Astrocyte of the cerebellum (primary cell): ENCODE measurements at regions not wholly inside any gene's neighbourhood (a gene's known extent, or its start where the extent isn't known, plus 50 kb on each side); places are given as distances from the start of the nearest gene placed in this dataset.

ENCODE experiments used
- DNase-seq: peaks from one replicate; pipeline ENCODE4 v3.0.0-alpha.2; 2011; ENCODE audit warnings: low read depth
- H3K4me3 ChIP-seq: 2 replicates; pipeline ENCODE4 v1.5.1; 2011; ENCODE audit warnings: mild to moderate bottlenecking, low read depth, low read length, moderate library complexity
- in situ Hi-C: cut with HindIII; loops from 2 replicates; pipeline ENCODE4 v1.10.0; 2017; ENCODE audit warnings: low sequenced_read_pairs
- TF ChIP-seq, protein P1 (sequence below): IDR thresholded peaks from 2 replicates; pipeline ENCODE4 v1.5.1; 2012; ENCODE audit warnings: low read length, low read depth, moderate library complexity, mild to moderate bottlenecking; ENCODE audit errors: missing control alignments

DNA sequence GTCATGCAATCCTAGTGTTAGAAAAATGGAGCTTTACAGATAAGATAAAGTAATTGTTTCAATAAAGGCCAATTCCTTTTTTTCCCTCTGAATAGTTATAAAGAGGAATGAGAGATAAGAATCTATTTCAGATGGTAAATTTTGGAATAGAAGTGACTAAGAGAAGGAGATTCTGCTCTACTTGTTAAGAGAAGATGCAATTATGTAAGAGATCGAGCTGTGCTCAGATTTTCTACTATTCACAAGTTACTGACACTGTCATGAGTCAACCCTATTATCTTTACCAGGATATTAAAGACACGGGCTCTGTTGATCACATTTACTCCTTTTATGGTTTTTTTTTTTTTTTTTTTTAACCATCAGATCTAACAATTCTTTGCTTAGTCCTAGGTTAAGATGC lies 511.3 kb downstream of the ARL4A start:
- in situ Hi-C loops = no loop called here
- TF ChIP-seq, protein P1, sequence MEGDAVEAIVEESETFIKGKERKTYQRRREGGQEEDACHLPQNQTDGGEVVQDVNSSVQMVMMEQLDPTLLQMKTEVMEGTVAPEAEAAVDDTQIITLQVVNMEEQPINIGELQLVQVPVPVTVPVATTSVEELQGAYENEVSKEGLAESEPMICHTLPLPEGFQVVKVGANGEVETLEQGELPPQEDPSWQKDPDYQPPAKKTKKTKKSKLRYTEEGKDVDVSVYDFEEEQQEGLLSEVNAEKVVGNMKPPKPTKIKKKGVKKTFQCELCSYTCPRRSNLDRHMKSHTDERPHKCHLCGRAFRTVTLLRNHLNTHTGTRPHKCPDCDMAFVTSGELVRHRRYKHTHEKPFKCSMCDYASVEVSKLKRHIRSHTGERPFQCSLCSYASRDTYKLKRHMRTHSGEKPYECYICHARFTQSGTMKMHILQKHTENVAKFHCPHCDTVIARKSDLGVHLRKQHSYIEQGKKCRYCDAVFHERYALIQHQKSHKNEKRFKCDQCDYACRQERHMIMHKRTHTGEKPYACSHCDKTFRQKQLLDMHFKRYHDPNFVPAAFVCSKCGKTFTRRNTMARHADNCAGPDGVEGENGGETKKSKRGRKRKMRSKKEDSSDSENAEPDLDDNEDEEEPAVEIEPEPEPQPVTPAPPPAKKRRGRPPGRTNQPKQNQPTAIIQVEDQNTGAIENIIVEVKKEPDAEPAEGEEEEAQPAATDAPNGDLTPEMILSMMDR = no peak
- no peak for DNase-seq
- H3K4me3 ChIP-seq = no peak overlapping the region

DNA sequence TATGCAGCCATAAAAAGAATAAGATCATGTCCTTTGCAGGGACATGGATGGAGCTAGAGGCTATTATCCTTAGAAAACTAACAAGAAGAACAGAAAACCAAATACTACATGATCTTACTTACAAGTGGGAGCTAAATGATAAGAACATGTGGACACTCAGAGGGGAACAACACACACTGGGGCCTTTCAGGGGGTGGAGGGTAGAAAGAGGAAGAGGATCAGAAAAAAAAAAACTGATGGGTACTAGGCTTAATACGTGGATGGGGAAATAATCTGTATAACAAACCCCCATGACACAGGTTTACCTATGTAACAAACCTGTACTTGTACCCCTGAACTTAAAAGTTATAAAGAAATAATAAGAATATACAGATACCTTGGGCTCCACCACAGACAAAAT lies 514.2 kb downstream of the ARL4A start:
- H3K4me3 ChIP-seq = no peak overlapping the region
- in situ Hi-C loops = no loop called here
- no peak for DNase-seq
- TF ChIP-seq, protein P1 = no peak

DNA sequence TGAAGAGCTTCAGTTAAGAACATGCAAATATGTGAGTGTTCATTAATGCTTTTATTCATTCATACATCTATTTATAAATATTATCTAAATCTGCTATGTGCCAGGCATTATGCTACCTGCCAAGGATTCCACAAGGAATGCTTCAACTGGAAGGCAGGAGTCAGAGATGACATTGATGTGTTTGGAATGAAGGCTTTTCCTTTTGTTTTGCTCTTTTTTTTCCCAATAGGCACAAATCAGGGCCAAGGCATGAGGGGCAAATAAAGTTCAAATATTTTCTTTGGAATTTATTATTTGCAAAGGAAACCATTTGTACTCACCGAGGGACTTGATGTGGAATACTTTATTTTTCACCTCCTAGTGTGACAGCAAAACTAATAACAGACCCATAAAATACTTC lies 530.3 kb downstream of the ARL4A start:
- in situ Hi-C loops = no loop called here
- peak; percentile 6 for DNase-seq
- TF ChIP-seq, protein P1 = no peak
- H3K4me3 ChIP-seq = no peak overlapping the region

DNA sequence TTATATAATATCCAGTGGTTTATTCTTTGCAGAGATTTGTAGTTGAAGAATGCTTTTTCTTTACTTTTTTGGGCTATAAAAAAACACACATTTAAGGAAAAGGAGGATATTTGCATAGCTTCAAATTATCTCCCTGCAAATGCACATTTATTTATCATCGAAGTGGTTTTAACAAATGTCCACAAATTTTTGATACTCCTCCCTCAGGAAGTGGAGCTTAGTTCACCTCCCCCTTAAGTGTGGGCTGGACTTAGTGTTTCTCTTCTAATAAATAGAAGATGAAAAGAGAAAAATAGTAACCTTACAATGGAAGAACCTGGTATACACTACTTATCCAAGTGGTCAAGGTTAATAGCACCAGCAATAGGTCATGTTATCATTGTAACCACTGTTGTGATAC lies 537.6 kb downstream of the ARL4A start:
- DNase-seq = no peak
- in situ Hi-C loops = no loop called here
- no peak overlapping the region for H3K4me3 ChIP-seq
- TF ChIP-seq, protein P1 = no peak

DNA sequence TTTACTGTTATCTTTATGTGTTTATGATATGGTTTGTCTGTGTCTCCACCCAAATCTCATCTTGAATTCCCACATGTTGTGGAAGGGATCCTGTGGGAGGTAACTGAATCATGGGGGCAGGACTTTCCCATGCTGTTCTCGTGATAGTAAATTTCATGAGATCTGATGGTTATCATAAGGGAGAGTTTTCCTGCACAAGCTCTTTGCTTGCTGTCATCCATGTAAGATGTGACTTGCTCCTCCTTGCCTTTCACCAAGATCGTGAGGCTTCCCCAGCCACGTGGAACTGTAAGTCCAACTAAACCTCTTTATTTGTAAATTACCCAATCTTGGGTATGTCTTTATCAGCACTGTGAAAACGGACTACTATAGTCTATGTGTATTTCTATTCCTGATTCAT lies 539.0 kb downstream of the ARL4A start:
- no peak for DNase-seq
- no peak overlapping the region for H3K4me3 ChIP-seq
- in situ Hi-C loops = no loop called here
- TF ChIP-seq, protein P1 = no peak

DNA sequence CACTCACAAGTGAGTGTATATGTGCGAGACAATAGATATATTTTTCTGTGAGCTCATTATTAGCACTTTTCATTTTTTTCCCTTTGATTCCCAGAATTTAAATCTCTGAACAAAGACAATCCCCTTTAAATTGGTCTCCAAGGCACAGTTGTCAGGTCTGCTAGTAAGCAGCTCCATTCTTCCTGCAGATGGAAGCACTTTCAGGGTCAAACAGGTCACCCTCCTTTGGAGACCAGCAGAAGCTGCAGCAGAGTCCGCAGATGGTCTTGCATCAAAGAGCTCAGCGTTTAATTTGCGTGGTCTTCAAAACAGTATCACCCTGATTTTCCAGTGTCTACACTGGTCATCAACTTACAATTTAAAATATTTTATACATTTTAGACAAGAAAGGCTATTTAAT lies 543.8 kb downstream of the ARL4A start:
- no peak overlapping the region for H3K4me3 ChIP-seq
- in situ Hi-C loops = no loop called here
- DNase-seq = no peak

DNA sequence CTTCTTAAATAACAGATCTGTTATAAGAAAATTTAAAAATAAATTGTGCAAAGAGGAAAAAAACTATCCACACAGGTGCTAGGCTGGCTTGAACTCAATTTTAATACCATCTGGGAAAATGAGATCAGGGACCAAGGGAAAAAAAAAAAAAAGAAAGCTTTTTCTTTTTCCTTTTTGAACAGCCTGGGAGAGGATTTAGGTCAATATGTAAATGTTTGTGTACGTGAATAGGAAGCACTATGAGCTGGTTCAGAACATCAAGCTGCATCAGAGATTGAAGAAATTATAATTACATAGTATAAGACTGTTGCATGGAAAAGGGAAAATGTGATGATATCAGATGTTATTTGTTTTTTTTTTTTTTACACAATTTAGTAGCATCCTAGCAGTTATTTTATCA lies 548.0 kb downstream of the ARL4A start:
- no peak overlapping the region for H3K4me3 ChIP-seq
- DNase-seq = no peak
- in situ Hi-C loops = no loop called here
- TF ChIP-seq, protein P1 = no peak

More for the DNA sequence above, 543.8 kb downstream of the ARL4A start:
- TF ChIP-seq, protein P1 = no peak
